A549 (cell line): ENCODE measurements at regions not wholly inside any gene's neighbourhood (a gene's known extent, or its start where the extent isn't known, plus 50 kb on each side); places are given as distances from the start of the nearest gene placed in this dataset.

Source experiments
- CTCF ChIP-seq: fragments of >200 bp; sonication (Bioruptor Twin); formaldehyde crosslinking; IDR thresholded peaks from 3 replicates; pipeline ENCODE4 v1.5.1; 2016
- MYC ChIP-seq: IDR thresholded peaks from 2 replicates; pipeline ENCODE4 v1.6.1; 2012; ENCODE audit warnings: mild to moderate bottlenecking, inconsistent platforms, low read length, improper control_type of control experiment, borderline replicate concordance
- ZNF302 ChIP-seq: fragments of 250-450 bp; sonication (Bioruptor Pico); IDR thresholded peaks from 2 replicates; pipeline ENCODE4 v1.9.0; 2021; ENCODE audit warnings: inconsistent platforms, mild to moderate bottlenecking, moderate library complexity

DNA sequence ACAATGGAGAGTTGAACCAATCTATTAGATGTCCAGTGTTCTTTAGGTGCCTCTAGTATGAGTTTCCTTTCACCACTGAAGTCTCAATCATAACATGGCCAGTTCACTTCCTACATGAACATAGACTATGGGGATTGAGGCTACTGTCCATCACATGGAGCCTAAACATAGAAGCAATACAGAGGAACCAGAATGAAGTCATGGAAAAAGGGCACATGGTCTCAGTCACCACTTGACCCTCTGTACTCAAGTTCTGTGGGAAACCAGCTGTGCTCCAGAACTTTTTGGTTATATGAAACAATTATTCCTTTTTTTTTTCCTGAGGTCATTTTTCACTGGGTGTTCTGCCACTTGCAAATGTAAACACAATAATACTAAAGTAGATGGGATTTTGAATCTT lies 762.5 kb downstream of the CBLN4 start:
- TF ChIP-seq ZNF302 (no peak), CTCF (no peak), MYC (no peak)
